ENCODE measurements at regions not wholly inside any gene's neighbourhood (a gene's known extent, or its start where the extent isn't known, plus 50 kb on each side); places are given as distances from the start of the nearest gene placed in this dataset.

DNA sequence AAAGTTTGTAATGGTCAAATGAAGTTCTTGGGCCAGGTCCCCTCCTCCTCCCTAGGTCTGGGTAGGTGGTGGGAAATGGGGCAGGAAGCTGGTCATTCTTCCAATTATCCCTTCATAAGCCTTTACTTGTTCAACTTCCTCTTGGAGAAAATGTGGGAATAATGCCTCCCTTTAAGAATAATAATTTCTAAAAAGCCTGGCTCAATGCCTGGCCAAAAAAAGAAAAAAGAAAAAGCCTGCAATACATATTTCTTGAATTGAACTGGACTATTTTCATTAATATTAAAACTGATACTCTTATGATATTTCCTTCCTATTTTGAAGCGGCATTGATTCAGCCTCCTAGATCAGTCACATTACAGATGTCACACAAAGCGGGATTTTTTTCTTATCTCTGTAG lies 600.9 kb downstream of the CCDC171 start:
- Histone ChIP-seq H3F3A (ENCODE audit: low read depth) (no peaks in the 10 kb centered on the region), H3K9ac (no peak overlapping the region), H3K4me1 (peaks cover 17% of the 10 kb centered on the region), H3K9me3 (ENCODE audit: low read depth) (no peaks in the 10 kb centered on the region), H3K27ac (no peak overlapping the region), H2AFZ (replicated peaks) (no peak overlapping the region), H3K36me3 (no peaks in the 10 kb centered on the region), H3K27me3 (peaks cover 32% of the 10 kb centered on the region), H4K20me1 (ENCODE audit: low read depth) (no peaks in the 10 kb centered on the region), H3K4me2 (peak overlapping the region; percentile 73), H3K4me3 (peak overlapping the region; percentile 36), H3K79me2 (ENCODE audit: low read depth) (no peaks in the 10 kb centered on the region)
- Mint-ChIP-seq H3K27ac (peak overlapping the region; percentile 67), H3K9me3 (peaks cover 3% of the 10 kb centered on the region), H3K4me3 (peak overlapping the region; percentile 79), H3K36me3 (no peaks in the 10 kb centered on the region), H3K4me1 (peaks cover 58% of the 10 kb centered on the region), H3K27me3 (ENCODE audit: insufficient read depth, low read depth) (peaks cover 12% of the 10 kb centered on the region)
- DNase-seq (ENCODE audit: low spot score): no peak
- TF ChIP-seq, protein P1, sequence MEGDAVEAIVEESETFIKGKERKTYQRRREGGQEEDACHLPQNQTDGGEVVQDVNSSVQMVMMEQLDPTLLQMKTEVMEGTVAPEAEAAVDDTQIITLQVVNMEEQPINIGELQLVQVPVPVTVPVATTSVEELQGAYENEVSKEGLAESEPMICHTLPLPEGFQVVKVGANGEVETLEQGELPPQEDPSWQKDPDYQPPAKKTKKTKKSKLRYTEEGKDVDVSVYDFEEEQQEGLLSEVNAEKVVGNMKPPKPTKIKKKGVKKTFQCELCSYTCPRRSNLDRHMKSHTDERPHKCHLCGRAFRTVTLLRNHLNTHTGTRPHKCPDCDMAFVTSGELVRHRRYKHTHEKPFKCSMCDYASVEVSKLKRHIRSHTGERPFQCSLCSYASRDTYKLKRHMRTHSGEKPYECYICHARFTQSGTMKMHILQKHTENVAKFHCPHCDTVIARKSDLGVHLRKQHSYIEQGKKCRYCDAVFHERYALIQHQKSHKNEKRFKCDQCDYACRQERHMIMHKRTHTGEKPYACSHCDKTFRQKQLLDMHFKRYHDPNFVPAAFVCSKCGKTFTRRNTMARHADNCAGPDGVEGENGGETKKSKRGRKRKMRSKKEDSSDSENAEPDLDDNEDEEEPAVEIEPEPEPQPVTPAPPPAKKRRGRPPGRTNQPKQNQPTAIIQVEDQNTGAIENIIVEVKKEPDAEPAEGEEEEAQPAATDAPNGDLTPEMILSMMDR (IDR thresholded peaks at IDR 0.05): no peak
- TF ChIP-seq EZH2phosphoT487 (IDR thresholded peaks at IDR 0.05): no peak
- TF ChIP-seq EZH2 (IDR thresholded peaks at IDR 0.05): no peak

DNA sequence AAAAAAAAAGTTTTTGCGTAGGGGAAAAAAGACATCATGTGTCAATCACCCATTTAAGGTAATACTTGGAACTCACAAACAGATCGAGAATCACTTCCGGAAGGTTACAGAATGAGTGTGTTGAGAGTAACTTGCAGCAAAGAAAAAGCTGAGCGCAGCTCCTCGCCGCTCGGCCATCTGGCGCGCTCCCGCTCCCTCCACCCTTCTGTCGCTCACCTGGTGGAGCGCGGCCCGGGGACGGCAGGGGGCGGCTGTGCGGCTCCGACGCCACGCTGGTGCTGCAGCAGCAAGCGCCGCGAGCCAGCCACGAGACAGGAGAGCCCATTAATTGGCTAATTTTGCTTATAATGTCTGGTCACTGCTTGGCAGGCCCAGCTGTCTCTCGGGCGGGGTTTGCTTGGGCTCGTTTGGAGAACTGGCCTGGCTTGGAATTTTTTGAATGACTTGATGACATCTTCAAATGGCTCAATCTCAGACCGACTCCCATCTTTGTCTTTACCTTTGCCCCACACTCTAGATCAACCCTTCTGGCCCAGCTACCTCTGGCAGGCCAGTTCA lies 601.8 kb downstream of the CCDC171 start:
- H3K4me3 ChIP-seq: peak overlapping the region; percentile 36
- H3K27me3 ChIP-seq: peaks cover 32% of the 10 kb centered on the region
- H3K79me2 ChIP-seq (ENCODE audit: low read depth): no peaks in the 10 kb centered on the region
- DNase-seq (ENCODE audit: low spot score): peak; percentile 84
- Mint-ChIP-seq H3K4me1 (peaks cover 58% of the 10 kb centered on the region), H3K9me3 (no peaks in the 10 kb centered on the region), H3K27me3 (ENCODE audit: insufficient read depth, low read depth) (peaks cover 7% of the 10 kb centered on the region), H3K27ac (peak overlapping the region; percentile 84), H3K4me3 (peak overlapping the region; percentile 79), H3K36me3 (no peaks in the 10 kb centered on the region)
- peaks cover 17% of the 10 kb centered on the region for H3K4me1 ChIP-seq
- H4K20me1 ChIP-seq (ENCODE audit: low read depth): no peaks in the 10 kb centered on the region
- TF ChIP-seq EZH2phosphoT487 (IDR thresholded peaks at IDR 0.05) (no peak), EZH2 (IDR thresholded peaks at IDR 0.05) (peak; percentile 21)
- TF ChIP-seq, protein P1 (IDR thresholded peaks at IDR 0.05): peak; percentile 60
- no peaks in the 10 kb centered on the region for H3F3A ChIP-seq (ENCODE audit: low read depth)
- H3K27ac ChIP-seq: no peak overlapping the region
- peak overlapping the region; percentile 73 for H3K4me2 ChIP-seq
- no peaks in the 10 kb centered on the region for H3K9me3 ChIP-seq (ENCODE audit: low read depth)
- no peak overlapping the region for H3K9ac ChIP-seq
- H2AFZ ChIP-seq (replicated peaks): peak overlapping the region; percentile 8
- H3K36me3 ChIP-seq: no peaks in the 10 kb centered on the region

DNA sequence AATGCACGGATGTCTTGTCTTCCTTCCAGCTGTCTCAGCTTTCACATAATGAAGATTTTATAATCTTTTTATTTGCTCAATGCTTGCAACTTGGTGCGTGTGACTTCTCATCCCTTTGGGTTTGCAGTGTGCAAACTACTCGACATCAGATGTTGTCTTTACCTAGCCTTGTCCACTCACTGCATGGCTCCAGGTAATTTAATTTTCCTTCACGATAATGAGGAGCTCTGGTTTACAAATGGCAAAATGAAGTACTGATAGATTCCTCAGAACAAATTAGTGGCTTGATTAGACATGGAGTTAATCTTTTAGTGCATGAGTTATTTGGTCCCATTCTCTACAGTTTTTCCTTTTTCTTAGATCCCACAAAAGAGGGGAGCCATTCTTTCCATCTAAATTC lies 603.0 kb downstream of the CCDC171 start:
- H3K36me3 ChIP-seq: no peaks in the 10 kb centered on the region
- no peak overlapping the region for H3K4me3 Mint-ChIP-seq
- H3K27me3 ChIP-seq: peaks cover 32% of the 10 kb centered on the region
- no peak overlapping the region for H3K27ac ChIP-seq
- H3K79me2 ChIP-seq (ENCODE audit: low read depth): no peaks in the 10 kb centered on the region
- no peak for DNase-seq (ENCODE audit: low spot score)
- TF ChIP-seq EZH2 (IDR thresholded peaks at IDR 0.05) (no peak), EZH2phosphoT487 (IDR thresholded peaks at IDR 0.05) (no peak)
- TF ChIP-seq, protein P1 (IDR thresholded peaks at IDR 0.05): no peak
- H3K4me1 ChIP-seq: peaks cover 17% of the 10 kb centered on the region
- no peak overlapping the region for H3K4me2 ChIP-seq
- H3K9me3 Mint-ChIP-seq: no peaks in the 10 kb centered on the region
- no peaks in the 10 kb centered on the region for H3F3A ChIP-seq (ENCODE audit: low read depth)
- H4K20me1 ChIP-seq (ENCODE audit: low read depth): no peaks in the 10 kb centered on the region
- H3K27me3 Mint-ChIP-seq (ENCODE audit: insufficient read depth, low read depth): peaks cover 7% of the 10 kb centered on the region
- H3K27ac Mint-ChIP-seq: no peak overlapping the region
- H2AFZ ChIP-seq (replicated peaks): no peak overlapping the region
- H3K4me1 Mint-ChIP-seq: peaks cover 57% of the 10 kb centered on the region
- H3K9me3 ChIP-seq (ENCODE audit: low read depth): no peaks in the 10 kb centered on the region
- H3K9ac ChIP-seq: no peak overlapping the region
- no peak overlapping the region for H3K4me3 ChIP-seq
- no peaks in the 10 kb centered on the region for H3K36me3 Mint-ChIP-seq
